K562 (cell line): ENCODE measurements at regions not wholly inside any gene's neighbourhood (a gene's known extent, or its start where the extent isn't known, plus 50 kb on each side); places are given as distances from the start of the nearest gene placed in this dataset.

ENCODE experiments used
- ATAC-seq: fragments of 200-7000 bp; cut with Tn5 transposase; 3 replicates; pipeline ENCODE4 v1.9.1; 2020; ENCODE audit warnings: moderate library complexity
- BruUV-seq: library from RNA; stranded (reverse); fragments of 400-500 nt; replicated peaks from 2 replicates; lab custom pipeline; 2021; lab: Mats Ljungman, UMichigan
- CTCF ChIA-PET: fragments of 300-600 bp; formaldehyde crosslinking; extraction: SDS; loops from one replicate; lab custom pipeline; 2021; ENCODE audit warnings: low intra/inter-chr PET ratio; lab: Yijun Ruan, JAX
- POLR2A ChIA-PET: fragments of 300-600, 350-650 bp; sonication (Branson Sonifier 250); formaldehyde crosslinking; extraction: SDS; loops from one replicate; lab custom pipeline; 2021; ENCODE audit warnings: antibody characterized with exemption, inconsistent platforms; lab: Yijun Ruan, JAX
- DNase-seq, 4 experiments: peaks; one replicate each; pipeline versions ENCODE4 v3.0.0 to v3.0.0-alpha.2; 2011 to 2018; ENCODE audit warnings: low spot score in 3 of 4, mixed read lengths in 3 of 4; ENCODE audit errors: extremely low read depth in 1 of 4
- FAIRE-seq: peaks from 2 replicates; lab custom pipeline; 2011; peaks lifted over from hg19 to GRCh38; lab: Jason Lieb, UNC
- H2AFZ ChIP-seq: 2 replicates; pipeline ENCODE4 v1.6.0; 2011; ENCODE audit warnings: low read depth, low read length, control low read depth, inconsistent platforms
- H3K27ac ChIP-seq: fragments of 200-600 bp; 3 replicates; pipeline ENCODE4 v1.8.0; 2011; ENCODE audit warnings: low read depth, mild to moderate bottlenecking, control low read depth, inconsistent platforms, low read length, moderate library complexity, mixed read lengths; ENCODE audit errors: extremely low read depth
- H3K27me3 ChIP-seq, 2 experiments: fragments of 300-600 bp in 1 of 2; 2 replicates in 1 of 2; 3 replicates in 1 of 2; pipeline versions ENCODE4 v1.6.0 to v1.8.0; 2011; ENCODE audit warnings: inconsistent platforms in 2 of 2, low read length in 2 of 2, mild to moderate bottlenecking in 1 of 2, mixed read lengths in 1 of 2, moderate library complexity in 1 of 2; ENCODE audit not compliant: control insufficient read depth in 2 of 2, insufficient read depth in 2 of 2
- H3K36me3 ChIP-seq: fragments of 300-600 bp; 3 replicates; pipeline ENCODE4 v1.8.0; 2011; ENCODE audit warnings: mild to moderate bottlenecking, low read length, inconsistent platforms; ENCODE audit not compliant: control insufficient read depth, insufficient read depth
- H3K4me1 ChIP-seq, 2 experiments: fragments of 200-600 bp in 1 of 2; replicated peaks in 1 of 2; 2 replicates in 1 of 2; 3 replicates in 1 of 2; pipeline versions ENCODE4 v1.5.1 to v1.8.0; 2011; ENCODE audit warnings: inconsistent platforms in 2 of 2, low read length in 2 of 2, mild to moderate bottlenecking in 1 of 2, mixed read lengths in 1 of 2, moderate library complexity in 1 of 2; ENCODE audit not compliant: control insufficient read depth in 2 of 2, insufficient read depth in 2 of 2
- H3K4me2 ChIP-seq: 2 replicates; pipeline ENCODE4 v1.6.1; 2011; ENCODE audit warnings: low read length, control low read depth, inconsistent platforms, mixed read lengths; ENCODE audit not compliant: insufficient read depth
- H3K4me3 ChIP-seq: fragments of 200-600 bp; sonication (generic), shearing (Covaris generic); 2 replicates; pipeline ENCODE4 v1.5.1; 2016; ENCODE audit warnings: control low read depth, inconsistent platforms
- H3K79me2 ChIP-seq: fragments of 200-600 bp; 3 replicates; pipeline ENCODE4 v1.8.0; 2011; ENCODE audit warnings: low read length, inconsistent platforms; ENCODE audit not compliant: control insufficient read depth, insufficient read depth
- H3K9ac ChIP-seq, 2 experiments: 2 replicates each; pipeline versions ENCODE4 v1.6.0 to v1.6.1; 2011; ENCODE audit warnings: low read depth in 2 of 2, low read length in 2 of 2, control low read depth in 1 of 2, inconsistent platforms in 1 of 2, mild to moderate bottlenecking in 1 of 2, mixed read lengths in 1 of 2; ENCODE audit not compliant: insufficient read depth in 1 of 2
- H3K9me1 ChIP-seq: one replicate; pipeline ENCODE4 v1.6.0; 2011; ENCODE audit warnings: inconsistent platforms, mild to moderate bottlenecking, low read length, moderate library complexity; ENCODE audit not compliant: control insufficient read depth, insufficient read depth
- H3K9me3 ChIP-seq: replicated peaks from 2 replicates; pipeline ENCODE4 v1.5.1; 2011; ENCODE audit warnings: low read depth, low read length, inconsistent platforms; ENCODE audit not compliant: control insufficient read depth, insufficient read depth
- H4K20me1 ChIP-seq: replicated peaks from 2 replicates; pipeline ENCODE4 v1.6.1; 2011; ENCODE audit warnings: low read length, inconsistent platforms, mixed read lengths; ENCODE audit not compliant: control insufficient read depth, insufficient read depth
- ATF1 ChIP-seq, 2 experiments: fragments of 450-650 bp in 1 of 2; IDR thresholded peaks; 2 replicates each; pipeline ENCODE4 v1.6.1; 2016; ENCODE audit warnings: missing compliant biosample characterization in 1 of 2, missing genetic modification characterization in 1 of 2
- CBX5 ChIP-seq: IDR thresholded peaks from 2 replicates; pipeline ENCODE4 v1.6.1; 2014; ENCODE audit warnings: low read depth, borderline replicate concordance
- CREB1 ChIP-seq, 2 experiments: sonication (generic) in 1 of 2; formaldehyde crosslinking in 1 of 2; IDR thresholded peaks; 2 replicates each; pipeline versions ENCODE4 v1.6.1 to v1.8.0; 2012 to 2022; ENCODE audit warnings: inconsistent platforms in 1 of 2, mild to moderate bottlenecking in 1 of 2, missing genetic modification reagents in 1 of 2, moderate library complexity in 1 of 2
- FOS ChIP-seq: IDR thresholded peaks from 3 replicates; pipeline ENCODE4 v1.6.1; 2011; ENCODE audit not compliant: insufficient read length; ENCODE audit errors: extremely low read depth
- HEY1 ChIP-seq: fragments of 250-450 bp; sonication (Bioruptor Pico); IDR thresholded peaks from 2 replicates; pipeline ENCODE4 v1.5.0; 2020; ENCODE audit warnings: mild to moderate bottlenecking, moderate library complexity, borderline replicate concordance
- POLR2B ChIP-seq: fragments of 450-650 bp; IDR thresholded peaks from 2 replicates; pipeline ENCODE4 v1.6.1; 2018; ENCODE audit warnings: low read depth; ENCODE audit not compliant: partially characterized antibody
- RHOXF2B ChIP-seq: fragments of 250-450 bp; sonication (Bioruptor Pico); conservative IDR thresholded peaks from 2 replicates; pipeline ENCODE4 v1.5.1; 2021
- XRCC4 ChIP-seq: IDR thresholded peaks from one replicate; pipeline ENCODE4 v1.6.1; 2011; ENCODE audit not compliant: insufficient read depth, insufficient read length; ENCODE audit errors: extremely low read depth
- ZNF121 ChIP-seq: sonication (generic); formaldehyde crosslinking; conservative IDR thresholded peaks from 2 replicates; pipeline ENCODE4 v1.8.0; 2022; ENCODE audit warnings: missing genetic modification reagents
- ZNF239 ChIP-seq: fragments of 250-450 bp; sonication (Bioruptor Pico); IDR thresholded peaks from 2 replicates; pipeline ENCODE4 v1.4.0; 2020; ENCODE audit warnings: mild to moderate bottlenecking
- WGBS: fragments of 100-300 bp; shearing (Covaris generic); methylation state at CpG from one replicate; pipeline ENCODE4 v1.1.6; 2016; ENCODE audit warnings: low coverage, mixed read lengths; ENCODE audit not compliant: insufficient coverage; ENCODE audit errors: missing lambda C conversion rate; 5-methylcytosine and 5-hydroxymethylcytosine counted together
- in situ Hi-C: fragments of 300-500 bp; cut with MboI; formaldehyde crosslinking; loops from 4 replicates; pipeline ENCODE4 v1.15.0; 2018; ENCODE audit warnings: inconsistent platforms, mixed read lengths
- intact Hi-C: fragments of 100-400 bp; cut with micrococcal nuclease; formaldehyde crosslinking; loops from 2 replicates; pipeline ENCODE4 v1.14.2; 2022
- TF ChIP-seq, protein P1 (sequence below): sonication (generic); formaldehyde crosslinking; IDR thresholded peaks from 2 replicates; pipeline ENCODE4 v1.8.1; 2023; ENCODE audit warnings: mild to moderate bottlenecking, missing genetic modification reagents
- TF ChIP-seq, protein P2 (sequence below): fragments of 450-650 bp; IDR thresholded peaks from 2 replicates; pipeline ENCODE4 v1.6.1; 2016

DNA sequence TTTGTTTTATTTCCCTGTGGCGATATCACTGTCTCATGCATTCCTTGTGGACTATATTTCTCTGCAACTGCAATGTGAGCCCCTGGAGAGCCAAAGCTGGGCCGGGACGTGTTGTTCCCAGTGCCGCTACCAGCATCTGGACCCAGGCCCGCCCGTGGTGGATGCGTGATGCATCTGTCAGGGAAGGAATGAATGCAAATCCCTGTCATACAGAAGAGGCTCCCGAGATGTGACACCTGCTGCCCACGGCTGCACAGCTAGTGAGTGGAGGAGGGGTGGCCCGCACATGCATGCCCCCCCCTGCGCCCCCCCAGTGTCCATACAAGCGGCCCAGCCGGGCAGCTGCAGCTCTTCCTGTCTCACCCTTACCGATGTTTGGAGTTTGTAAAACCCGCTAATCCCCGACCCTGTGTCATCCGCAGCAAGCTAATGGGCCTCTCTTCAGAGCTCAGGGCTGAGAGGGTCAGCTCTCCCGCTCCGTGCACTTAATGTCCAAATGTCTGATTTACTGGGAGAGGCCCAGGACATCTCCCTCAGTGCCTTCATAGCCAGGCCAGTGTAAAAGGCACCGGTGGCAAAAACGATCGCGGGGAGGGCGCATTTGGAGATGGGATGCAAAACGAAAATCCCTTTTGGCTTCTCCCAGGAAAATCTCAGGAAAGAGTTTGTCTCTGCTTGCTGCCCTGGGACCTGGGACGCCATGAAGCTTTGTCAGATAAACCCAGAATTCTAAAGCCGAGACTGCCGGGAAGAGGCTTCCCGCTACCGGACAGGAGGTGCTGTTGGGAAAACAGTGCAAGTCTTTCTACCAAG, 91.8 kb downstream of the FOXL1 start:
- FAIRE-seq (no peak), DNase-seq (no peak), ATAC-seq (no peak)
- no peak for TF ChIP-seq ZNF239
- TF ChIP-seq HEY1 (CRISPR knock-in tag), result no peak
- TF ChIP-seq, protein P1, sequence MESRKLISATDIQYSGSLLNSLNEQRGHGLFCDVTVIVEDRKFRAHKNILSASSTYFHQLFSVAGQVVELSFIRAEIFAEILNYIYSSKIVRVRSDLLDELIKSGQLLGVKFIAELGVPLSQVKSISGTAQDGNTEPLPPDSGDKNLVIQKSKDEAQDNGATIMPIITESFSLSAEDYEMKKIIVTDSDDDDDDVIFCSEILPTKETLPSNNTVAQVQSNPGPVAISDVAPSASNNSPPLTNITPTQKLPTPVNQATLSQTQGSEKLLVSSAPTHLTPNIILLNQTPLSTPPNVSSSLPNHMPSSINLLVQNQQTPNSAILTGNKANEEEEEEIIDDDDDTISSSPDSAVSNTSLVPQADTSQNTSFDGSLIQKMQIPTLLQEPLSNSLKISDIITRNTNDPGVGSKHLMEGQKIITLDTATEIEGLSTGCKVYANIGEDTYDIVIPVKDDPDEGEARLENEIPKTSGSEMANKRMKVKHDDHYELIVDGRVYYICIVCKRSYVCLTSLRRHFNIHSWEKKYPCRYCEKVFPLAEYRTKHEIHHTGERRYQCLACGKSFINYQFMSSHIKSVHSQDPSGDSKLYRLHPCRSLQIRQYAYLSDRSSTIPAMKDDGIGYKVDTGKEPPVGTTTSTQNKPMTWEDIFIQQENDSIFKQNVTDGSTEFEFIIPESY, result no peak
- TF ChIP-seq CREB1 (IDR thresholded peaks at IDR 0.05), result no peak
- no peak for TF ChIP-seq CREB1 (CRISPR knock-in tag; IDR thresholded peaks at IDR 0.05)
- TF ChIP-seq XRCC4, result no peak
- no peak for TF ChIP-seq FOS
- TF ChIP-seq, protein P2, sequence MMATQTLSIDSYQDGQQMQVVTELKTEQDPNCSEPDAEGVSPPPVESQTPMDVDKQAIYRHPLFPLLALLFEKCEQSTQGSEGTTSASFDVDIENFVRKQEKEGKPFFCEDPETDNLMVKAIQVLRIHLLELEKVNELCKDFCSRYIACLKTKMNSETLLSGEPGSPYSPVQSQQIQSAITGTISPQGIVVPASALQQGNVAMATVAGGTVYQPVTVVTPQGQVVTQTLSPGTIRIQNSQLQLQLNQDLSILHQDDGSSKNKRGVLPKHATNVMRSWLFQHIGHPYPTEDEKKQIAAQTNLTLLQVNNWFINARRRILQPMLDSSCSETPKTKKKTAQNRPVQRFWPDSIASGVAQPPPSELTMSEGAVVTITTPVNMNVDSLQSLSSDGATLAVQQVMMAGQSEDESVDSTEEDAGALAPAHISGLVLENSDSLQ, result no peak
- TF ChIP-seq CBX5, result no peak
- no peak for TF ChIP-seq RHOXF2B (CRISPR knock-in tag)
- TF ChIP-seq ZNF121 (CRISPR knock-in tag), result no peak
- TF ChIP-seq ATF1 (CRISPR knock-in tag; IDR thresholded peaks at IDR 0.05), result no peak
- TF ChIP-seq ATF1 (tag; IDR thresholded peaks at IDR 0.05), result no peak
- TF ChIP-seq POLR2B, result no peak
- CTCF ChIA-PET, result no interaction called here
- no peaks in the 10 kb centered on the region for H3K9me1 ChIP-seq
- H3K27me3 ChIP-seq, result peaks cover 16 to 45% of the 10 kb centered on the region in 2 experiments; a peak in 4 of 5 replicates
- H3K4me3 ChIP-seq, result no peak overlapping the region
- H3K36me3 ChIP-seq, result no peaks in the 10 kb centered on the region
- in situ Hi-C loops (no loop called here), intact Hi-C loops (no loop called here)
- POLR2A ChIA-PET, result no interaction called here
- peaks cover under 1 to 3% of the 10 kb centered on the region in 2 experiments; a peak in 4 of 5 replicates for H3K4me1 ChIP-seq
- no peak overlapping the region for H2AFZ ChIP-seq
- no TSS peak for BruUV-seq
- H3K4me2 ChIP-seq, result no peak overlapping the region
- no peaks in the 10 kb centered on the region for H3K79me2 ChIP-seq
- H4K20me1 ChIP-seq, result no peaks in the 10 kb centered on the region; the same call in 1 of the 2 replicates
- no peak overlapping the region for H3K27ac ChIP-seq
- WGBS, result 8% methylated on average over 30 of the region's 30 CpGs
- H3K9me3 ChIP-seq, result no peaks in the 10 kb centered on the region
- H3K9ac ChIP-seq, result no peak overlapping the region
